Endothelial cell (in vitro differentiated cells): ENCODE measurements at regions not wholly inside any gene's neighbourhood (a gene's known extent, or its start where the extent isn't known, plus 50 kb on each side); places are given as distances from the start of the nearest gene placed in this dataset.
"Not testable (repeated sequence)": the region's sequence is repeated elsewhere in the genome, so short reads cannot be mapped to it uniquely, and the experiment has no call there.

Source experiments
- DNase-seq: peaks from one replicate; pipeline ENCODE4 v3.0.0; 2021; ENCODE audit warnings: low spot score
- H3K27ac Mint-ChIP-seq: one replicate; pipeline ENCODE4 v1.8.0; 2021; ENCODE audit warnings: mixed read lengths, inconsistent platforms; ENCODE audit not compliant: unreplicated experiment
- H3K27me3 Mint-ChIP-seq: one replicate; pipeline ENCODE4 v1.8.0; 2021; ENCODE audit warnings: mild to moderate bottlenecking, moderate library complexity, mixed read lengths, inconsistent platforms; ENCODE audit not compliant: unreplicated experiment
- H3K36me3 Mint-ChIP-seq: one replicate; pipeline ENCODE4 v1.8.0; 2021; ENCODE audit warnings: mild to moderate bottlenecking, low read depth, mixed read lengths, inconsistent platforms; ENCODE audit not compliant: unreplicated experiment
- H3K4me1 Mint-ChIP-seq: one replicate; pipeline ENCODE4 v1.8.0; 2021; ENCODE audit warnings: mild to moderate bottlenecking, mixed read lengths, inconsistent platforms; ENCODE audit not compliant: unreplicated experiment
- H3K4me3 Mint-ChIP-seq: one replicate; pipeline ENCODE4 v1.8.0; 2021; ENCODE audit warnings: mild to moderate bottlenecking, mixed read lengths, inconsistent platforms; ENCODE audit not compliant: unreplicated experiment
- H3K9me3 Mint-ChIP-seq: one replicate; pipeline ENCODE4 v1.8.0; 2021; ENCODE audit warnings: mixed read lengths, inconsistent platforms; ENCODE audit not compliant: unreplicated experiment
- CTCF ChIP-seq: fragments of 200-600 bp; sonication (generic); IDR thresholded peaks from one replicate; pipeline ENCODE4 v1.5.0; 2021; ENCODE audit warnings: antibody characterized with exemption; ENCODE audit not compliant: unreplicated experiment

GRCh38 chr21:20045197-20045596, 953.0 kb upstream of the NCAM2 start:
- Mint-ChIP-seq H3K4me3 (no peak overlapping the region), H3K36me3 (no peaks in the 10 kb centered on the region), H3K9me3 (no peaks in the 10 kb centered on the region), H3K27ac (no peak overlapping the region), H3K4me1 (no peaks in the 10 kb centered on the region), H3K27me3 (no peaks in the 10 kb centered on the region)
- no peak for DNase-seq
- no peak for TF ChIP-seq CTCF

- not testable (repeated sequence) for H3K9me3 Mint-ChIP-seq, H3K27ac Mint-ChIP-seq, DNase-seq, H3K4me3 Mint-ChIP-seq, H3K36me3 Mint-ChIP-seq, H3K27me3 Mint-ChIP-seq, H3K4me1 Mint-ChIP-seq
Measured at GRCh38 chr21:20048130-20048837, 949.9 kb upstream of the NCAM2 start.

GRCh38 chr21:20083336-20083735, 914.9 kb upstream of the NCAM2 start:
- Mint-ChIP-seq H3K4me3 (no peak overlapping the region), H3K4me1 (no peaks in the 10 kb centered on the region), H3K27ac (no peak overlapping the region), H3K36me3 (no peaks in the 10 kb centered on the region), H3K9me3 (no peaks in the 10 kb centered on the region), H3K27me3 (no peaks in the 10 kb centered on the region)
- no peak for DNase-seq
- TF ChIP-seq CTCF = no peak

- Mint-ChIP-seq H3K27me3 (no peaks in the 10 kb centered on the region), H3K4me3 (no peak overlapping the region), H3K36me3 (no peaks in the 10 kb centered on the region), H3K9me3 (no peaks in the 10 kb centered on the region), H3K27ac (no peak overlapping the region), H3K4me1 (no peaks in the 10 kb centered on the region)
- no peak for TF ChIP-seq CTCF
- no peak for DNase-seq
Measured at GRCh38 chr21:20083925-20084324, 914.3 kb upstream of the NCAM2 start.

GRCh38 chr21:20086508-20086907, 911.7 kb upstream of the NCAM2 start:
- no peaks in the 10 kb centered on the region for H3K9me3 Mint-ChIP-seq
- no peak overlapping the region for H3K4me3 Mint-ChIP-seq
- no peak overlapping the region for H3K27ac Mint-ChIP-seq
- DNase-seq = no peak
- H3K4me1 Mint-ChIP-seq = no peaks in the 10 kb centered on the region
- H3K27me3 Mint-ChIP-seq = no peaks in the 10 kb centered on the region
- TF ChIP-seq CTCF = no peak
- H3K36me3 Mint-ChIP-seq = no peaks in the 10 kb centered on the region
